H1 (cell line): ENCODE measurements at regions not wholly inside any gene's neighbourhood (a gene's known extent, or its start where the extent isn't known, plus 50 kb on each side); places are given as distances from the start of the nearest gene placed in this dataset.

Source experiments
- JUN ChIP-seq: IDR thresholded peaks from 2 replicates; pipeline ENCODE4 v1.6.1; 2011; ENCODE audit warnings: low read depth, mild to moderate bottlenecking, improper control_type of control experiment, low read length
- SRF ChIP-seq: IDR thresholded peaks from 2 replicates; pipeline ENCODE4 v1.6.1; 2011; ENCODE audit warnings: mild to moderate bottlenecking, low read depth, low read length, moderate library complexity
- SUZ12 ChIP-seq: fragments of 200-600 bp; sonication (generic); IDR thresholded peaks from 2 replicates; pipeline ENCODE4 v1.6.1; 2012; ENCODE audit warnings: mild to moderate bottlenecking, inconsistent platforms, low read length, moderate library complexity, mixed read lengths
- TAF1 ChIP-seq: IDR thresholded peaks from 2 replicates; pipeline ENCODE4 v1.6.1; 2011; ENCODE audit warnings: mild to moderate bottlenecking, low read depth, low read length
- TF ChIP-seq, protein P1 (sequence below), 3 experiments: IDR thresholded peaks; 1 replicate in 2 of 3; 2 replicates in 1 of 3; pipeline versions ENCODE4 v1.5.1 to v1.6.1; 2011; ENCODE audit warnings: low read length in 3 of 3, mild to moderate bottlenecking in 3 of 3, inconsistent platforms in 2 of 3, low read depth in 1 of 3, moderate library complexity in 1 of 3; ENCODE audit not compliant: insufficient read depth in 1 of 3; ENCODE audit errors: control extremely low read depth in 1 of 3
- TF ChIP-seq, protein P2 (sequence below): IDR thresholded peaks from 2 replicates; pipeline ENCODE4 v1.6.1; 2012; ENCODE audit warnings: inconsistent platforms

DNA sequence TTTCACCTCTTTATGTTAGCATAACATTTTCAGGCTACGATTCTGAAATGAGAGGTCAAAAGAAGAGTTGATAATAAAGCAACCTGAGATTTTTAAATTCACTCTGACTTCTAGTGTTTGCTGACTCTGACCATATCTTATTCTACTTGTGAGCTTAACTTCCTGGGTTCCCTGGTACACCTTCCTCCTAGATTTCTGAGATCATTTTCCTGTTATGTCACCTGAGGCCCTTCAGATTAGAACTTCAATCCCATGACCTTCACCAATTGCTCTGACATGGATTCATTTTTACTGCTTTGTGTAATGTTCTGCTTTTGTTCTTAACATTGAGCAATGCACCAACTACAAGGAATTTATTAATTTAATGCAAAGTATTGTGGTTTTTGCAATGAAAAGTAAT is 542.9 kb upstream of the FLRT2 start (continued):
- TF ChIP-seq, protein P1, sequence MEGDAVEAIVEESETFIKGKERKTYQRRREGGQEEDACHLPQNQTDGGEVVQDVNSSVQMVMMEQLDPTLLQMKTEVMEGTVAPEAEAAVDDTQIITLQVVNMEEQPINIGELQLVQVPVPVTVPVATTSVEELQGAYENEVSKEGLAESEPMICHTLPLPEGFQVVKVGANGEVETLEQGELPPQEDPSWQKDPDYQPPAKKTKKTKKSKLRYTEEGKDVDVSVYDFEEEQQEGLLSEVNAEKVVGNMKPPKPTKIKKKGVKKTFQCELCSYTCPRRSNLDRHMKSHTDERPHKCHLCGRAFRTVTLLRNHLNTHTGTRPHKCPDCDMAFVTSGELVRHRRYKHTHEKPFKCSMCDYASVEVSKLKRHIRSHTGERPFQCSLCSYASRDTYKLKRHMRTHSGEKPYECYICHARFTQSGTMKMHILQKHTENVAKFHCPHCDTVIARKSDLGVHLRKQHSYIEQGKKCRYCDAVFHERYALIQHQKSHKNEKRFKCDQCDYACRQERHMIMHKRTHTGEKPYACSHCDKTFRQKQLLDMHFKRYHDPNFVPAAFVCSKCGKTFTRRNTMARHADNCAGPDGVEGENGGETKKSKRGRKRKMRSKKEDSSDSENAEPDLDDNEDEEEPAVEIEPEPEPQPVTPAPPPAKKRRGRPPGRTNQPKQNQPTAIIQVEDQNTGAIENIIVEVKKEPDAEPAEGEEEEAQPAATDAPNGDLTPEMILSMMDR (IDR thresholded peaks at IDR 0.05; ENCODE audit: control extremely low read depth in 1 of 3, insufficient read depth in 1 of 3, low read depth in 1 of 3, low read length in 3 of 3): no peak
- TF ChIP-seq, protein P2, sequence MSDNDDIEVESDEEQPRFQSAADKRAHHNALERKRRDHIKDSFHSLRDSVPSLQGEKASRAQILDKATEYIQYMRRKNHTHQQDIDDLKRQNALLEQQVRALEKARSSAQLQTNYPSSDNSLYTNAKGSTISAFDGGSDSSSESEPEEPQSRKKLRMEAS: no peak
- TF ChIP-seq TAF1 (no peak), SUZ12 (no peak), SRF (no peak), JUN (no peak)
